ENCODE measurements at regions not wholly inside any gene's neighbourhood (a gene's known extent, or its start where the extent isn't known, plus 50 kb on each side); places are given as distances from the start of the nearest gene placed in this dataset.

DNA sequence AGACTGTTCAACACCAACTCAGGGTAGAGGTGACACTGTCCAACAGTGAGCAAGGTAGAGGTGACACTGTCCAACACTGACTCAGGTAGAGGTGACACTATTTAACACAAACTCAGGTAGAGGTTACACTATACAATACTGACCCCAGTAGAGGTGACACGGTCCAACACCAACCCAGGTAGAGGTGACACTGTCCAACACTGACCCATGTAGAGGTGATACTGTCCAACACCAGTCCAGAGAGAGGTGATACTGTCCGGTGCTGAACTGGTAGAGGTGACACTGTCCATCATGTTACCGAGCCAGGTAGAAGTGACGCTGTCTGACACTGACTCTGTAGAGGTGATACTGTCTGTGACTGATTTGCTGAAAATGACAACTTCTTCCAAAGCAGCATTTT is 102.4 kb downstream of the GATA3 start:
- no peaks in the 10 kb centered on the region for H4K20me1 ChIP-seq (ENCODE audit: control insufficient read depth, insufficient read depth, low read depth, low read length)
- TF ChIP-seq, protein P1, sequence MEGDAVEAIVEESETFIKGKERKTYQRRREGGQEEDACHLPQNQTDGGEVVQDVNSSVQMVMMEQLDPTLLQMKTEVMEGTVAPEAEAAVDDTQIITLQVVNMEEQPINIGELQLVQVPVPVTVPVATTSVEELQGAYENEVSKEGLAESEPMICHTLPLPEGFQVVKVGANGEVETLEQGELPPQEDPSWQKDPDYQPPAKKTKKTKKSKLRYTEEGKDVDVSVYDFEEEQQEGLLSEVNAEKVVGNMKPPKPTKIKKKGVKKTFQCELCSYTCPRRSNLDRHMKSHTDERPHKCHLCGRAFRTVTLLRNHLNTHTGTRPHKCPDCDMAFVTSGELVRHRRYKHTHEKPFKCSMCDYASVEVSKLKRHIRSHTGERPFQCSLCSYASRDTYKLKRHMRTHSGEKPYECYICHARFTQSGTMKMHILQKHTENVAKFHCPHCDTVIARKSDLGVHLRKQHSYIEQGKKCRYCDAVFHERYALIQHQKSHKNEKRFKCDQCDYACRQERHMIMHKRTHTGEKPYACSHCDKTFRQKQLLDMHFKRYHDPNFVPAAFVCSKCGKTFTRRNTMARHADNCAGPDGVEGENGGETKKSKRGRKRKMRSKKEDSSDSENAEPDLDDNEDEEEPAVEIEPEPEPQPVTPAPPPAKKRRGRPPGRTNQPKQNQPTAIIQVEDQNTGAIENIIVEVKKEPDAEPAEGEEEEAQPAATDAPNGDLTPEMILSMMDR (IDR thresholded peaks at IDR 0.05; ENCODE audit: low read depth, low read length, poor library complexity, severe bottlenecking), result no peak
- TF ChIP-seq EZH2phosphoT487 (IDR thresholded peaks at IDR 0.05; ENCODE audit: borderline replicate concordance, low read length), result no peak
- H3K27ac ChIP-seq (ENCODE audit: low read depth, low read length), result no peak overlapping the region
- no peak overlapping the region for H3K4me2 ChIP-seq (ENCODE audit: low read length)
- no peaks in the 10 kb centered on the region for H3K79me2 ChIP-seq (ENCODE audit: control insufficient read depth, low read length)
- no peaks in the 10 kb centered on the region for H3K27me3 ChIP-seq (ENCODE audit: control insufficient read depth, low read length)
- no peak overlapping the region for H3K4me3 ChIP-seq (ENCODE audit: low read length)
- no peaks in the 10 kb centered on the region for H3K9me3 ChIP-seq (ENCODE audit: control insufficient read depth, insufficient read depth, low read length)
- H3F3A ChIP-seq (ENCODE audit: control insufficient read depth, insufficient read depth), result no peaks in the 10 kb centered on the region
- H3K4me1 ChIP-seq (ENCODE audit: control insufficient read depth, low read length), result no peaks in the 10 kb centered on the region
- no peaks in the 10 kb centered on the region for H3K36me3 ChIP-seq (ENCODE audit: control insufficient read depth, low read length)
- no peaks in the 10 kb centered on the region for H3K9me2 ChIP-seq (replicated peaks; ENCODE audit: control insufficient read depth, low read length)

DNA sequence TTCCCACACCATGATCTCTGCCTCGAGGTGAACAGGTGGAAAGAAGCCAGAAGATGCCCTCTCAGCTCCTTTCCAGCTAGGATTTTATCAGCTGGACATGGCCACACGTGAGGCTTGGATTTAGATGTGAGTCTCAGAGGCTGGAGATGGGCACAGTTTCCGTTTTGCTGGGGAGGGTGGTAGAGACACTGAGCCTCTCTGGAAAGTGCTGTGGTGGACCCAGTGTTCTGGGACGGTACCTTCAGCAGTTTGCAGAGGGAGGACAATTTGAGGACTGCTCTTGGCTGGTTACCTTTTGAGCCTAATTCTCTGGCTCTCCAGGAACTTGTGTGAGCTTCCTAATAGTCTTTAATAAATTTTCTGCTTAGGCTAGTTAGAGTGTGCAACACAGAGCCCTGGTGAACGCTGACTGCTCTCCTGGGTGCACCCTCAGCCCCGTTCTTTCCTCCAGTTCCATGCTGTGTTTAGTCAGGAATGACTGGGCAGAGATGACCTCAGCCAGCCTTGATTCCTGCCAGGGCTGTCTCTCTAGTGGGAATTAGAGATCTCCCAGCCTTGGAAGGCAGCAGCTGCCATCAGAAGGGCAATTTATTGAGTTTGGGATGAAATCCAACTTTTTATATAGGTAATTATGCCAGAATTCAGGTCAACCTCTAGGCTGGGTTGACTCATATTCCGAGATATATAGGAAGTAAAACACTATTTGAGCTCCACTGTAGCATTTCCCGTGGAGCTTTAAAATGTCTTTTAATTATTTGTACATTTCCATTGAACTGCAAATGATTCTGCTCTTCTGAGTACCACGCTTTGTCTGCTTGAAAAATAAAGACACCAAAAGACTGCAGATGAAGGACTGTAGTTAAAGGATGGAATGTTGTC is 103.9 kb downstream of the GATA3 start:
- H3K27me3 ChIP-seq (ENCODE audit: control insufficient read depth, low read length), result no peaks in the 10 kb centered on the region
- H3K79me2 ChIP-seq (ENCODE audit: control insufficient read depth, low read length), result no peaks in the 10 kb centered on the region
- no peaks in the 10 kb centered on the region for H4K20me1 ChIP-seq (ENCODE audit: control insufficient read depth, insufficient read depth, low read depth, low read length)
- H3K4me3 ChIP-seq (ENCODE audit: low read length), result no peak overlapping the region
- no peaks in the 10 kb centered on the region for H3F3A ChIP-seq (ENCODE audit: control insufficient read depth, insufficient read depth)
- TF ChIP-seq, protein P1 (IDR thresholded peaks at IDR 0.05; ENCODE audit: low read depth, low read length, poor library complexity, severe bottlenecking), result no peak
- TF ChIP-seq EZH2phosphoT487 (IDR thresholded peaks at IDR 0.05; ENCODE audit: borderline replicate concordance, low read length), result no peak
- no peaks in the 10 kb centered on the region for H3K4me1 ChIP-seq (ENCODE audit: control insufficient read depth, low read length)
- no peaks in the 10 kb centered on the region for H3K36me3 ChIP-seq (ENCODE audit: control insufficient read depth, low read length)
- no peaks in the 10 kb centered on the region for H3K9me2 ChIP-seq (replicated peaks; ENCODE audit: control insufficient read depth, low read length)
- H3K4me2 ChIP-seq (ENCODE audit: low read length), result no peak overlapping the region
- no peaks in the 10 kb centered on the region for H3K9me3 ChIP-seq (ENCODE audit: control insufficient read depth, insufficient read depth, low read length)
- H3K27ac ChIP-seq (ENCODE audit: low read depth, low read length), result no peak overlapping the region

DNA sequence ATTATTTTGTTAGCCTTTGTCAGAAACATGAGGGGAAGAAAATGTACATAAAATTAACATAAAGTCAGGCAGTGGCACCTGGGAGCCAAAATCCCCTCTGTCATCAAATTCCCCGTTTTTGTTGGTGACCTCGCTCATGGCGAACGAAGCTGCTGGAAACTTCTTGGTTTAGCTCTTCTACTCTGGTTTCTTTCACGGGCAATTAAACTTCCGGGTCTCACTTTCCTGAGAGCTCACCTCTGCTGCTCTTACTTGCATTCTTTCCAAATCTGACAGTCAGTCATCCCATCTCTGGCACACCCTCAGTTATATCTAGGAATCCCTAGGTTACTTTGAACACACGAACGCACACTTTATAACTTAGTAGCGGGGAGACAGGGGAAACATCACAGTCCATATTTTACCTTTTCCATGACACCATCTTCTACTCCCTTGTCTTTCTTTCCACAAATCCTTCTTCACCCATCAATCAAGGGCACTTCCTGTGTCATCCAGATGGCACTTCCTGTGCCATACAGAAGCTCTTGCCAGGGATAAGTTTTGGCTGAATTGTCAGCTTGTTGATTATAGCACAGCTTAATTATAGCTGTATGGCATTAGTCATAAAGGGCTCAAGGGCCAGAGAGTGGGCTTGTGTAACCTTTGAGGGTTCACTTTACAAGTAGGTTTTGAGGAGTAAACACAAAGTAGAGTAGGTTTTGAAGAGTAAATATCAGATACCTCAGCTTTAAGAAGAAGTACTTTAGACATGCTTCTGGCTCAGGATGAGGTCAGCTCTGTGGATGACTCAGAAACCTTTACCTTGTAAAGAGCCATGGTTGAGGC is 105.1 kb downstream of the GATA3 start:
- Histone ChIP-seq H3K4me3 (ENCODE audit: low read length) (no peak overlapping the region), H3K27ac (ENCODE audit: low read depth, low read length) (no peak overlapping the region), H4K20me1 (ENCODE audit: control insufficient read depth, insufficient read depth, low read depth, low read length) (no peaks in the 10 kb centered on the region), H3K27me3 (ENCODE audit: control insufficient read depth, low read length) (no peaks in the 10 kb centered on the region), H3K79me2 (ENCODE audit: control insufficient read depth, low read length) (no peaks in the 10 kb centered on the region), H3K4me1 (ENCODE audit: control insufficient read depth, low read length) (no peaks in the 10 kb centered on the region), H3K4me2 (ENCODE audit: low read length) (no peak overlapping the region), H3K9me3 (ENCODE audit: control insufficient read depth, insufficient read depth, low read length) (no peaks in the 10 kb centered on the region), H3K36me3 (ENCODE audit: control insufficient read depth, low read length) (no peaks in the 10 kb centered on the region), H3K9me2 (replicated peaks; ENCODE audit: control insufficient read depth, low read length) (no peaks in the 10 kb centered on the region), H3F3A (ENCODE audit: control insufficient read depth, insufficient read depth) (no peaks in the 10 kb centered on the region)
- TF ChIP-seq, protein P1 (IDR thresholded peaks at IDR 0.05; ENCODE audit: low read depth, low read length, poor library complexity, severe bottlenecking), result no peak
- no peak for TF ChIP-seq EZH2phosphoT487 (IDR thresholded peaks at IDR 0.05; ENCODE audit: borderline replicate concordance, low read length)

Measured in DOHH2 (cell line).